HepG2 (cell line): ENCODE measurements at regions not wholly inside any gene's neighbourhood (a gene's known extent, or its start where the extent isn't known, plus 50 kb on each side); places are given as distances from the start of the nearest gene placed in this dataset.

Source experiments
- ATAC-seq: fragments of 200-7000 bp; cut with Tn5 transposase; 3 replicates; pipeline ENCODE4 v1.9.1; 2020; ENCODE audit warnings: mild to moderate bottlenecking, moderate library complexity
- BruUV-seq: library from RNA; stranded (reverse); fragments of 400-500 nt; replicated peaks from 2 replicates; lab custom pipeline; 2021; lab: Mats Ljungman, UMichigan
- CTCF ChIA-PET: fragments of 300-600 bp; formaldehyde crosslinking; extraction: SDS; loops from one replicate; lab custom pipeline; 2021; ENCODE audit warnings: low total read pairs, inconsistent platforms, low intra/inter-chr PET ratio; lab: Yijun Ruan, JAX
- POLR2A ChIA-PET: fragments of 350-600 bp; sonication (Branson Sonifier 250); formaldehyde crosslinking; loops from one replicate; lab custom pipeline; 2020; ENCODE audit warnings: antibody characterized with exemption, inconsistent platforms; lab: Yijun Ruan, JAX
- DNase-seq: peaks from one replicate; pipeline ENCODE4 v3.0.0-alpha.2; 2015; ENCODE audit warnings: low spot score
- FAIRE-seq: peaks from 3 replicates; lab custom pipeline; 2011; peaks lifted over from hg19 to GRCh38; lab: Jason Lieb, UNC
- H2AFZ ChIP-seq: one replicate; pipeline ENCODE4 v1.6.1; 2011; ENCODE audit warnings: low read length, inconsistent platforms
- H3K27ac ChIP-seq: fragments of 300-600 bp; 3 replicates; pipeline ENCODE4 v1.8.0; 2011; ENCODE audit warnings: mixed run types, mild to moderate bottlenecking, mixed read lengths, low read length, inconsistent platforms; ENCODE audit not compliant: insufficient read depth; ENCODE audit errors: extremely low read length
- H3K27me3 ChIP-seq, 2 experiments: fragments of 200-600 bp in 1 of 2; 2 replicates in 1 of 2; 3 replicates in 1 of 2; pipeline versions ENCODE4 v1.6.0 to v1.8.0; 2011; ENCODE audit warnings: low read length in 2 of 2, mild to moderate bottlenecking in 2 of 2, moderate library complexity in 2 of 2, inconsistent platforms in 1 of 2; ENCODE audit not compliant: insufficient read depth in 2 of 2, control insufficient read depth in 1 of 2
- H3K36me3 ChIP-seq, 2 experiments: fragments of 200-600 bp in 1 of 2; replicated peaks in 1 of 2; 2 replicates in 1 of 2; 3 replicates in 1 of 2; pipeline versions ENCODE4 v1.5.1 to v1.8.0; 2011; ENCODE audit warnings: low read length in 2 of 2, inconsistent platforms in 1 of 2; ENCODE audit not compliant: insufficient read depth in 2 of 2, control insufficient read depth in 1 of 2
- H3K4me1 ChIP-seq: 2 replicates; pipeline ENCODE4 v1.5.1; 2012; ENCODE audit warnings: low read length, inconsistent platforms; ENCODE audit not compliant: insufficient read depth
- H3K4me2 ChIP-seq: 2 replicates; pipeline ENCODE4 v1.6.0; 2011; ENCODE audit warnings: low read depth, low read length, inconsistent platforms
- H3K4me3 ChIP-seq, 3 experiments: fragments of 200-600 bp in 1 of 3; sonication (generic), shearing (Covaris generic) in 1 of 3; replicated peaks in 1 of 3; 2 replicates each; pipeline ENCODE4 v1.5.1; 2011 to 2016; ENCODE audit warnings: low read length in 3 of 3, inconsistent platforms in 2 of 3, low read depth in 2 of 3, mild to moderate bottlenecking in 2 of 3, control low read depth in 1 of 3, mixed read lengths in 1 of 3; ENCODE audit not compliant: insufficient read depth in 1 of 3
- H3K79me2 ChIP-seq: one replicate; pipeline ENCODE4 v1.6.1; 2011; ENCODE audit warnings: low read length, inconsistent platforms; ENCODE audit not compliant: insufficient read depth
- H3K9ac ChIP-seq: 2 replicates; pipeline ENCODE4 v1.6.0; 2011; ENCODE audit warnings: mild to moderate bottlenecking, low read depth, low read length, inconsistent platforms; ENCODE audit not compliant: insufficient read depth
- H3K9me3 ChIP-seq: 2 replicates; pipeline ENCODE4 v1.5.1; 2012; ENCODE audit warnings: mild to moderate bottlenecking, low read length
- H4K20me1 ChIP-seq: 2 replicates; pipeline ENCODE4 v1.6.0; 2011; ENCODE audit warnings: inconsistent platforms, mild to moderate bottlenecking, low read length, moderate library complexity; ENCODE audit not compliant: insufficient read depth
- CBFB ChIP-seq: sonication (generic); formaldehyde crosslinking; IDR thresholded peaks from 2 replicates; pipeline ENCODE4 v1.4.0; 2020; ENCODE audit warnings: missing genetic modification reagents
- CBX1 ChIP-seq: IDR thresholded peaks from one replicate; pipeline ENCODE4 v1.6.1; 2016; ENCODE audit warnings: antibody characterized with exemption, low read depth
- DMAP1 ChIP-seq: IDR thresholded peaks from 2 replicates; pipeline ENCODE4 v1.6.1; 2016
- EP300 ChIP-seq, 3 experiments: sonication (generic) in 1 of 3; formaldehyde crosslinking in 1 of 3; IDR thresholded peaks; 2 replicates each; pipeline versions ENCODE4 v1.5.1 to v1.6.1; 2011 to 2020; ENCODE audit warnings: low read depth in 2 of 3, low read length in 2 of 3, borderline replicate concordance in 1 of 3, improper control_type of control experiment in 1 of 3, mild to moderate bottlenecking in 1 of 3, missing genetic modification reagents in 1 of 3, moderate library complexity in 1 of 3
- MAFF ChIP-seq: IDR thresholded peaks from 2 replicates; pipeline ENCODE4 v1.6.1; 2011; ENCODE audit warnings: low read depth, low read length, improper control_type of control experiment
- MYNN ChIP-seq: sonication (generic); formaldehyde crosslinking; IDR thresholded peaks from 2 replicates; pipeline ENCODE4 v1.4.0; 2020; ENCODE audit warnings: mild to moderate bottlenecking, low read depth, missing genetic modification reagents
- RBM22 ChIP-seq: fragments of 200-400 bp; formaldehyde crosslinking; optimal IDR thresholded peaks from 2 replicates; pipeline ENCODE3; 2017; ENCODE audit warnings: mild to moderate bottlenecking, low read length, moderate library complexity
- SAFB2 ChIP-seq: sonication (generic); formaldehyde crosslinking; IDR thresholded peaks from 2 replicates; pipeline ENCODE4 v1.5.1; 2020; ENCODE audit warnings: missing genetic modification reagents, low read depth, mild to moderate bottlenecking, borderline replicate concordance
- SNRNP70 ChIP-seq: fragments of 200-400 bp; formaldehyde crosslinking; IDR thresholded peaks from 2 replicates; pipeline ENCODE4 v1.6.1; 2017; ENCODE audit warnings: mild to moderate bottlenecking, low read depth, low read length, moderate library complexity
- SP140L ChIP-seq: sonication (generic); formaldehyde crosslinking; IDR thresholded peaks from 2 replicates; pipeline ENCODE4 v1.4.0; 2020; ENCODE audit warnings: missing genetic modification reagents, borderline replicate concordance
- ZEB1 ChIP-seq: IDR thresholded peaks from 2 replicates; pipeline ENCODE4 v1.6.1; 2012; ENCODE audit warnings: mild to moderate bottlenecking, low read depth, inconsistent platforms; ENCODE audit not compliant: insufficient replicate concordance
- ZNF547 ChIP-seq: sonication (generic); formaldehyde crosslinking; IDR thresholded peaks from 2 replicates; pipeline ENCODE4 v1.5.1; 2020; ENCODE audit warnings: mild to moderate bottlenecking, missing genetic modification reagents
- ZNF703 ChIP-seq: sonication (generic); formaldehyde crosslinking; IDR thresholded peaks from 2 replicates; pipeline ENCODE4 v1.5.1; 2020; ENCODE audit warnings: missing genetic modification reagents, mild to moderate bottlenecking, moderate library complexity, borderline replicate concordance
- WGBS: methylation state at CpG from one replicate; pipeline ENCODE4 v1.1.6; 2017; ENCODE audit warnings: low lambda C conversion rate; 5-methylcytosine and 5-hydroxymethylcytosine counted together
- in situ Hi-C: cut with HindIII; loops from 2 replicates; pipeline ENCODE4 v1.10.0; 2017; ENCODE audit warnings: low pct_unique_long_range_greater_than_20kb; ENCODE audit not compliant: extremely low pct_ligation_motif_present
- intact Hi-C: fragments of 100-400 bp; cut with micrococcal nuclease; formaldehyde crosslinking; loops from one replicate; pipeline ENCODE4 v1.10.0; 2022; ENCODE audit not compliant: unreplicated experiment
- TF ChIP-seq, protein P1 (sequence below): sonication (generic); formaldehyde crosslinking; IDR thresholded peaks from 2 replicates; pipeline ENCODE4 v1.8.0; 2022; ENCODE audit warnings: mild to moderate bottlenecking, missing genetic modification reagents, moderate library complexity
- TF ChIP-seq, protein P2 (sequence below): sonication (generic); formaldehyde crosslinking; IDR thresholded peaks from 2 replicates; pipeline ENCODE4 v1.5.0; 2020; ENCODE audit warnings: mild to moderate bottlenecking, missing genetic modification reagents, borderline replicate concordance

DNA sequence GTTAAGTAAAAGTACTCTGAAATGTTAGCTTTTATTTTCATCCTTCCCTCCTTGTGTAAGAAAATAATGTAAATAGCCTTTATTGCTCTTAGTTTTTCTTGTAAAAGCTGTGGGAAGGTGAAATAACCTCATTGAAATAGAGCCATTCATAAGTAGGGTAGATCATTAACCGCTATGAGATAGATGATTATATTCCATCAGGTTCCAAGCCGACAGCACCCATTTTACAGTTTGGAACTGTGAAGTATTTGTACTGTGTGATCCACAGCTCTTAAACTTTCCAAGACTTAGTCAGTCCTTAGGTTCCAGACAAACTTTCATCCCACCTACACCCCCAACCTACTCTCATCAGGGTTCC is 216.5 kb downstream of the TSHZ3 start:
- FAIRE-seq (no peak), DNase-seq (no peak), ATAC-seq (no peak)
- no peaks in the 10 kb centered on the region for H3K36me3 ChIP-seq
- peaks cover 84% of the 10 kb centered on the region for H3K9me3 ChIP-seq
- H4K20me1 ChIP-seq = no peaks in the 10 kb centered on the region
- POLR2A ChIA-PET = no interaction called here
- H3K9ac ChIP-seq = no peak overlapping the region
- WGBS = 12% methylated on average over 2 of the region's 2 CpGs
- no TSS peak for BruUV-seq
- intact Hi-C loops (no loop called here), in situ Hi-C loops (no loop called here)
- H3K4me1 ChIP-seq = no peaks in the 10 kb centered on the region
- H3K27me3 ChIP-seq = no peaks in the 10 kb centered on the region; a peak in 1 of 5 replicates
- H3K4me3 ChIP-seq = no peak overlapping the region
- no peak overlapping the region for H3K4me2 ChIP-seq
- CTCF ChIA-PET = no interaction called here
- no peaks in the 10 kb centered on the region for H3K79me2 ChIP-seq
- no peak overlapping the region for H2AFZ ChIP-seq
- no peak overlapping the region for H3K27ac ChIP-seq
- TF ChIP-seq CBX1 (no peak), CBFB (CRISPR knock-in tag) (no peak), SAFB2 (CRISPR knock-in tag) (no peak), MAFF (no peak), MYNN (CRISPR knock-in tag) (no peak), SP140L (CRISPR knock-in tag) (no peak), ZNF547 (CRISPR knock-in tag) (no peak), ZEB1 (no peak), RBM22 (no peak), ZNF703 (CRISPR knock-in tag) (no peak), EP300 (IDR thresholded peaks at IDR 0.05; ENCODE audit: low read depth in 2 of 2, low read length in 2 of 2) (no peak), EP300 (CRISPR knock-in tag; IDR thresholded peaks at IDR 0.05; ENCODE audit: borderline replicate concordance) (no peak), SNRNP70 (no peak), DMAP1 (no peak)
- TF ChIP-seq, protein P1, sequence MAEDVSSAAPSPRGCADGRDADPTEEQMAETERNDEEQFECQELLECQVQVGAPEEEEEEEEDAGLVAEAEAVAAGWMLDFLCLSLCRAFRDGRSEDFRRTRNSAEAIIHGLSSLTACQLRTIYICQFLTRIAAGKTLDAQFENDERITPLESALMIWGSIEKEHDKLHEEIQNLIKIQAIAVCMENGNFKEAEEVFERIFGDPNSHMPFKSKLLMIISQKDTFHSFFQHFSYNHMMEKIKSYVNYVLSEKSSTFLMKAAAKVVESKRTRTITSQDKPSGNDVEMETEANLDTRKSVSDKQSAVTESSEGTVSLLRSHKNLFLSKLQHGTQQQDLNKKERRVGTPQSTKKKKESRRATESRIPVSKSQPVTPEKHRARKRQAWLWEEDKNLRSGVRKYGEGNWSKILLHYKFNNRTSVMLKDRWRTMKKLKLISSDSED (CRISPR knock-in tag) = no peak
- TF ChIP-seq, protein P2, sequence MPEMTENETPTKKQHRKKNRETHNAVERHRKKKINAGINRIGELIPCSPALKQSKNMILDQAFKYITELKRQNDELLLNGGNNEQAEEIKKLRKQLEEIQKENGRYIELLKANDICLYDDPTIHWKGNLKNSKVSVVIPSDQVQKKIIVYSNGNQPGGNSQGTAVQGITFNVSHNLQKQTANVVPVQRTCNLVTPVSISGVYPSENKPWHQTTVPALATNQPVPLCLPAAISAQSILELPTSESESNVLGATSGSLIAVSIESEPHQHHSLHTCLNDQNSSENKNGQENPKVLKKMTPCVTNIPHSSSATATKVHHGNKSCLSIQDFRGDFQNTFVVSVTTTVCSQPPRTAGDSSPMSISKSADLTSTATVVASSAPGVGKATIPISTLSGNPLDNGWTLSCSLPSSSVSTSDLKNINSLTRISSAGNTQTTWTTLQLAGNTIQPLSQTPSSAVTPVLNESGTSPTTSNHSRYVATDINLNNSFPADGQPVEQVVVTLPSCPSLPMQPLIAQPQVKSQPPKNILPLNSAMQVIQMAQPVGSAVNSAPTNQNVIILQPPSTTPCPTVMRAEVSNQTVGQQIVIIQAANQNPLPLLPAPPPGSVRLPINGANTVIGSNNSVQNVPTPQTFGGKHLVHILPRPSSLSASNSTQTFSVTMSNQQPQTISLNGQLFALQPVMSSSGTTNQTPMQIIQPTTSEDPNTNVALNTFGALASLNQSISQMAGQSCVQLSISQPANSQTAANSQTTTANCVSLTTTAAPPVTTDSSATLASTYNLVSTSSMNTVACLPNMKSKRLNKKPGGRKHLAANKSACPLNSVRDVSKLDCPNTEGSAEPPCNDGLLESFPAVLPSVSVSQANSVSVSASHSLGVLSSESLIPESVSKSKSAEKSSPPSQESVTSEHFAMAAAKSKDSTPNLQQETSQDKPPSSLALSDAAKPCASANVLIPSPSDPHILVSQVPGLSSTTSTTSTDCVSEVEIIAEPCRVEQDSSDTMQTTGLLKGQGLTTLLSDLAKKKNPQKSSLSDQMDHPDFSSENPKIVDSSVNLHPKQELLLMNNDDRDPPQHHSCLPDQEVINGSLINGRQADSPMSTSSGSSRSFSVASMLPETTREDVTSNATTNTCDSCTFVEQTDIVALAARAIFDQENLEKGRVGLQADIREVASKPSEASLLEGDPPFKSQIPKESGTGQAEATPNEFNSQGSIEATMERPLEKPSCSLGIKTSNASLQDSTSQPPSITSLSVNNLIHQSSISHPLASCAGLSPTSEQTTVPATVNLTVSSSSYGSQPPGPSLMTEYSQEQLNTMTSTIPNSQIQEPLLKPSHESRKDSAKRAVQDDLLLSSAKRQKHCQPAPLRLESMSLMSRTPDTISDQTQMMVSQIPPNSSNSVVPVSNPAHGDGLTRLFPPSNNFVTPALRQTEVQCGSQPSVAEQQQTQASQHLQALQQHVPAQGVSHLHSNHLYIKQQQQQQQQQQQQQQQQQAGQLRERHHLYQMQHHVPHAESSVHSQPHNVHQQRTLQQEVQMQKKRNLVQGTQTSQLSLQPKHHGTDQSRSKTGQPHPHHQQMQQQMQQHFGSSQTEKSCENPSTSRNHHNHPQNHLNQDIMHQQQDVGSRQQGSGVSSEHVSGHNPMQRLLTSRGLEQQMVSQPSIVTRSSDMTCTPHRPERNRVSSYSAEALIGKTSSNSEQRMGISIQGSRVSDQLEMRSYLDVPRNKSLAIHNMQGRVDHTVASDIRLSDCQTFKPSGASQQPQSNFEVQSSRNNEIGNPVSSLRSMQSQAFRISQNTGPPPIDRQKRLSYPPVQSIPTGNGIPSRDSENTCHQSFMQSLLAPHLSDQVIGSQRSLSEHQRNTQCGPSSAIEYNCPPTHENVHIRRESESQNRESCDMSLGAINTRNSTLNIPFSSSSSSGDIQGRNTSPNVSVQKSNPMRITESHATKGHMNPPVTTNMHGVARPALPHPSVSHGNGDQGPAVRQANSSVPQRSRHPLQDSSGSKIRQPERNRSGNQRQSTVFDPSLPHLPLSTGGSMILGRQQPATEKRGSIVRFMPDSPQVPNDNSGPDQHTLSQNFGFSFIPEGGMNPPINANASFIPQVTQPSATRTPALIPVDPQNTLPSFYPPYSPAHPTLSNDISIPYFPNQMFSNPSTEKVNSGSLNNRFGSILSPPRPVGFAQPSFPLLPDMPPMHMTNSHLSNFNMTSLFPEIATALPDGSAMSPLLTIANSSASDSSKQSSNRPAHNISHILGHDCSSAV (CRISPR knock-in tag) = no peak
